HEK293T (cell line): ENCODE measurements at regions not wholly inside any gene's neighbourhood (a gene's known extent, or its start where the extent isn't known, plus 50 kb on each side); places are given as distances from the start of the nearest gene placed in this dataset.

Source experiments
- BHLHE40 ChIP-seq: fragments of 450-650 bp; IDR thresholded peaks from 2 replicates; pipeline ENCODE4 v1.6.1; 2016; ENCODE audit warnings: mild to moderate bottlenecking, moderate library complexity, borderline replicate concordance
- CTBP1 ChIP-seq: fragments of 450-650 bp; IDR thresholded peaks from 2 replicates; pipeline ENCODE4 v1.6.1; 2016; ENCODE audit warnings: borderline replicate concordance
- ELF4 ChIP-seq: fragments of 450-650 bp; IDR thresholded peaks from 2 replicates; pipeline ENCODE4 v1.6.1; 2017; ENCODE audit warnings: antibody characterized with exemption
- FOXA1 ChIP-seq: fragments of 450-650 bp; IDR thresholded peaks from 2 replicates; pipeline ENCODE4 v1.6.1; 2016; ENCODE audit warnings: mild to moderate bottlenecking
- FOXK2 ChIP-seq: fragments of 450-650 bp; IDR thresholded peaks from 2 replicates; pipeline ENCODE4 v1.6.1; 2016; ENCODE audit warnings: mild to moderate bottlenecking
- FOXM1 ChIP-seq: fragments of 450-650 bp; IDR thresholded peaks from 2 replicates; pipeline ENCODE4 v1.6.1; 2017; ENCODE audit warnings: mild to moderate bottlenecking, borderline replicate concordance
- HDGF ChIP-seq: fragments of 450-650 bp; IDR thresholded peaks from 2 replicates; pipeline ENCODE4 v1.6.1; 2017; ENCODE audit warnings: antibody characterized with exemption, borderline replicate concordance
- L3MBTL2 ChIP-seq: fragments of 450-650 bp; conservative IDR thresholded peaks from 2 replicates; pipeline ENCODE4 v1.6.1; 2016; ENCODE audit warnings: mild to moderate bottlenecking
- LEF1 ChIP-seq: fragments of 450-650 bp; IDR thresholded peaks from 2 replicates; pipeline ENCODE4 v1.6.1; 2017; ENCODE audit warnings: mild to moderate bottlenecking, borderline replicate concordance
- NFRKB ChIP-seq: fragments of 450-650 bp; IDR thresholded peaks from 2 replicates; pipeline ENCODE4 v1.6.1; 2016; ENCODE audit warnings: mild to moderate bottlenecking, moderate library complexity
- PKNOX1 ChIP-seq: fragments of 450-650 bp; IDR thresholded peaks from 2 replicates; pipeline ENCODE4 v1.6.1; 2016
- SP1 ChIP-seq: fragments of 450-650 bp; IDR thresholded peaks from 2 replicates; pipeline ENCODE4 v1.6.1; 2017
- ZNF384 ChIP-seq: fragments of 450-650 bp; IDR thresholded peaks from 2 replicates; pipeline ENCODE4 v1.6.1; 2016

- TF ChIP-seq NFRKB (no peak), FOXK2 (no peak), FOXA1 (no peak), LEF1 (no peak), ELF4 (no peak), L3MBTL2 (no peak), BHLHE40 (no peak), HDGF (no peak), PKNOX1 (no peak), SP1 (no peak), FOXM1 (no peak), ZNF384 (no peak), CTBP1 (no peak)
Observed at GRCh38 chr9:19876569-19877316, 87.9 kb upstream of the SLC24A2 start.
